ENCODE measurements at regions not wholly inside any gene's neighbourhood (a gene's known extent, or its start where the extent isn't known, plus 50 kb on each side); places are given as distances from the start of the nearest gene placed in this dataset.

GRCh38 chr3:3499987-3500386, 299.2 kb upstream of the LRRN1 start:
- Histone ChIP-seq H3K27ac (ENCODE audit: low read length) (no peak overlapping the region), H4K20me1 (ENCODE audit: insufficient read depth, low read length) (no peaks in the 10 kb centered on the region), H3K4me3 (ENCODE audit: low read length) (no peak overlapping the region), H2AFZ (ENCODE audit: low read depth, low read length) (no peak overlapping the region), H3K9ac (ENCODE audit: low read length) (no peak overlapping the region), H3K27me3 (ENCODE audit: low read depth, low read length) (peaks cover 7% of the 10 kb centered on the region), H3K9me3 (ENCODE audit: insufficient read depth, low read length) (no peaks in the 10 kb centered on the region), H3K79me2 (ENCODE audit: low read length) (no peaks in the 10 kb centered on the region), H3K36me3 (replicated peaks; ENCODE audit: low read depth, low read length) (no peaks in the 10 kb centered on the region), H3K4me2 (ENCODE audit: low read length) (no peak overlapping the region), H3K4me1 (ENCODE audit: low read length) (no peaks in the 10 kb centered on the region)
- no peak for TF ChIP-seq EZH2phosphoT487 (IDR thresholded peaks at IDR 0.05; ENCODE audit: low read depth)
- TF ChIP-seq, protein P1, sequence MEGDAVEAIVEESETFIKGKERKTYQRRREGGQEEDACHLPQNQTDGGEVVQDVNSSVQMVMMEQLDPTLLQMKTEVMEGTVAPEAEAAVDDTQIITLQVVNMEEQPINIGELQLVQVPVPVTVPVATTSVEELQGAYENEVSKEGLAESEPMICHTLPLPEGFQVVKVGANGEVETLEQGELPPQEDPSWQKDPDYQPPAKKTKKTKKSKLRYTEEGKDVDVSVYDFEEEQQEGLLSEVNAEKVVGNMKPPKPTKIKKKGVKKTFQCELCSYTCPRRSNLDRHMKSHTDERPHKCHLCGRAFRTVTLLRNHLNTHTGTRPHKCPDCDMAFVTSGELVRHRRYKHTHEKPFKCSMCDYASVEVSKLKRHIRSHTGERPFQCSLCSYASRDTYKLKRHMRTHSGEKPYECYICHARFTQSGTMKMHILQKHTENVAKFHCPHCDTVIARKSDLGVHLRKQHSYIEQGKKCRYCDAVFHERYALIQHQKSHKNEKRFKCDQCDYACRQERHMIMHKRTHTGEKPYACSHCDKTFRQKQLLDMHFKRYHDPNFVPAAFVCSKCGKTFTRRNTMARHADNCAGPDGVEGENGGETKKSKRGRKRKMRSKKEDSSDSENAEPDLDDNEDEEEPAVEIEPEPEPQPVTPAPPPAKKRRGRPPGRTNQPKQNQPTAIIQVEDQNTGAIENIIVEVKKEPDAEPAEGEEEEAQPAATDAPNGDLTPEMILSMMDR (IDR thresholded peaks at IDR 0.05; ENCODE audit: low read depth, low read length) = no peak

DNA sequence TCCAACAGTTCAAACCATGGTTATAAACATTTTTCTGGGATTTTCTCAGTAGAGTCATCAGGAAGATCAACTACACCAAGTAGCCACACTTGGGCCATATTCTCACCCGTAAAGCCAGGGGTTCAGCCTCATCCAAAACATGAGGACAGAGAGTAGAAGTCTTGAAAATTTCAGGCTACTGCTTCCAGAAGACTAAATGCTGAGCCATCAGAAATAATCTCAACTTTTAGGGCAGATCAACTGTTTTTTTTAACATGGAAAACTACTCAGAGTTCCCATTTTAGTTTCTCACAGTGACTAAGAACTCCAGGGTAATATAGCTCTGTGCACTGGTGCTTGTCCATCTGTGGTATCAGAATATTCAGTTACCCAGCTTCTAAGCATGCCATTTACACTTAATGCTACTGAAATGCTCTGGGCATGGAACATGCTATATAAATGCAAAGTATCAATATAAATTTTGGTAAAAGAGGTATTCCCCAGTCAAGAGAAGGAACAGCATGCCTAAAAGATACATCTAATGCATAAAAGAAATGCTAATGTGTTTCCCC, 300.1 kb upstream of the LRRN1 start:
- H4K20me1 ChIP-seq (ENCODE audit: insufficient read depth, low read length) = no peaks in the 10 kb centered on the region
- no peak overlapping the region for H3K27ac ChIP-seq (ENCODE audit: low read length)
- H3K79me2 ChIP-seq (ENCODE audit: low read length) = no peaks in the 10 kb centered on the region
- no peak overlapping the region for H2AFZ ChIP-seq (ENCODE audit: low read depth, low read length)
- no peak overlapping the region for H3K4me2 ChIP-seq (ENCODE audit: low read length)
- no peaks in the 10 kb centered on the region for H3K9me3 ChIP-seq (ENCODE audit: insufficient read depth, low read length)
- H3K36me3 ChIP-seq (replicated peaks; ENCODE audit: low read depth, low read length) = no peaks in the 10 kb centered on the region
- no peaks in the 10 kb centered on the region for H3K4me1 ChIP-seq (ENCODE audit: low read length)
- no peak overlapping the region for H3K9ac ChIP-seq (ENCODE audit: low read length)
- no peak overlapping the region for H3K4me3 ChIP-seq (ENCODE audit: low read length)
- TF ChIP-seq, protein P1 (IDR thresholded peaks at IDR 0.05; ENCODE audit: low read depth, low read length) = no peak
- TF ChIP-seq EZH2phosphoT487 (IDR thresholded peaks at IDR 0.05; ENCODE audit: low read depth) = no peak
- peaks cover 7% of the 10 kb centered on the region for H3K27me3 ChIP-seq (ENCODE audit: low read depth, low read length)

- H3K79me2 ChIP-seq (ENCODE audit: low read length) = no peaks in the 10 kb centered on the region
- H4K20me1 ChIP-seq (ENCODE audit: insufficient read depth, low read length) = no peaks in the 10 kb centered on the region
- H3K36me3 ChIP-seq (replicated peaks; ENCODE audit: low read depth, low read length) = no peaks in the 10 kb centered on the region
- no peaks in the 10 kb centered on the region for H3K9me3 ChIP-seq (ENCODE audit: insufficient read depth, low read length)
- TF ChIP-seq EZH2phosphoT487 (IDR thresholded peaks at IDR 0.05; ENCODE audit: low read depth) = no peak
- TF ChIP-seq, protein P1 (IDR thresholded peaks at IDR 0.05; ENCODE audit: low read depth, low read length) = no peak
- H3K9ac ChIP-seq (ENCODE audit: low read length) = no peak overlapping the region
- no peaks in the 10 kb centered on the region for H3K4me1 ChIP-seq (ENCODE audit: low read length)
- peaks cover 7% of the 10 kb centered on the region; the same call in 1 of the 2 replicates for H3K27me3 ChIP-seq (ENCODE audit: low read depth, low read length)
- H2AFZ ChIP-seq (ENCODE audit: low read depth, low read length) = no peak overlapping the region
- H3K4me2 ChIP-seq (ENCODE audit: low read length) = no peak overlapping the region
- no peak overlapping the region for H3K4me3 ChIP-seq (ENCODE audit: low read length)
- H3K27ac ChIP-seq (ENCODE audit: low read length) = no peak overlapping the region
Measured at GRCh38 chr3:3495611-3496010, 303.6 kb upstream of the LRRN1 start.

- Histone ChIP-seq H3K9me3 (ENCODE audit: insufficient read depth, low read length) (no peaks in the 10 kb centered on the region), H2AFZ (ENCODE audit: low read depth, low read length) (no peak overlapping the region), H3K4me2 (ENCODE audit: low read length) (no peak overlapping the region), H3K9ac (ENCODE audit: low read length) (no peak overlapping the region), H3K4me1 (ENCODE audit: low read length) (peaks cover 9% of the 10 kb centered on the region), H3K79me2 (ENCODE audit: low read length) (no peaks in the 10 kb centered on the region), H3K4me3 (ENCODE audit: low read length) (no peak overlapping the region), H3K27ac (ENCODE audit: low read length) (no peak overlapping the region), H3K27me3 (ENCODE audit: low read depth, low read length) (peaks cover 10% of the 10 kb centered on the region), H3K36me3 (replicated peaks; ENCODE audit: low read depth, low read length) (no peaks in the 10 kb centered on the region), H4K20me1 (ENCODE audit: insufficient read depth, low read length) (no peaks in the 10 kb centered on the region)
- TF ChIP-seq, protein P1 (IDR thresholded peaks at IDR 0.05; ENCODE audit: low read depth, low read length) = no peak
- no peak for TF ChIP-seq EZH2phosphoT487 (IDR thresholded peaks at IDR 0.05; ENCODE audit: low read depth)
Measured at GRCh38 chr3:3476669-3477068, 297.2 kb upstream of the CRBN start.
